SK-N-MC (cell line): ENCODE measurements at regions not wholly inside any gene's neighbourhood (a gene's known extent, or its start where the extent isn't known, plus 50 kb on each side); places are given as distances from the start of the nearest gene placed in this dataset.
"Not testable (repeated sequence)": the region's sequence is repeated elsewhere in the genome, so short reads cannot be mapped to it uniquely, and the experiment has no call there.

Experiments
- DNase-seq: peaks from one replicate; pipeline ENCODE4 v3.0.0-alpha.2; 2011; ENCODE audit warnings: low read depth, low spot score
- H3K27ac ChIP-seq: fragments of 200-600 bp; sonication (generic); 2 replicates; pipeline ENCODE4 v1.5.1; 2016; ENCODE audit warnings: mixed run types
- H3K36me3 ChIP-seq: fragments of 200-600 bp; sonication (generic); 2 replicates; pipeline ENCODE4 v1.6.1; 2017; ENCODE audit warnings: antibody characterized with exemption, low read length, mixed read lengths; ENCODE audit not compliant: insufficient read depth
- H3K4me3 ChIP-seq: fragments of 200-600 bp; sonication (generic); 2 replicates; pipeline ENCODE4 v1.5.1; 2016
- H3K9ac ChIP-seq: fragments of 200-600 bp; sonication (generic); 2 replicates; pipeline ENCODE4 v1.8.0; 2017; ENCODE audit warnings: mixed run types, mixed read lengths; ENCODE audit not compliant: insufficient read length
- H3K9me3 ChIP-seq: fragments of 200-600 bp; sonication (generic); 2 replicates; pipeline ENCODE4 v1.6.1; 2017; ENCODE audit warnings: low read depth, mild to moderate bottlenecking, antibody characterized with exemption, low read length, moderate library complexity, mixed read lengths
- EZH2 ChIP-seq: fragments of 200-600 bp; sonication (generic); IDR thresholded peaks from one replicate; pipeline ENCODE4 v1.6.1; 2017; ENCODE audit warnings: antibody characterized with exemption
- FOXP2 ChIP-seq: optimal IDR thresholded peaks from 2 replicates; pipeline ENCODE3; 2011; ENCODE audit warnings: mild to moderate bottlenecking, moderate library complexity; ENCODE audit not compliant: insufficient read depth; ENCODE audit errors: extremely low read length, control extremely low read depth
- POLR2AphosphoS5 ChIP-seq: IDR thresholded peaks from 2 replicates; pipeline ENCODE4 v1.6.1; 2012; ENCODE audit warnings: mild to moderate bottlenecking, low read depth, low read length, borderline replicate concordance

- no peaks in the 10 kb centered on the region for H3K9me3 ChIP-seq
- no peak for TF ChIP-seq POLR2AphosphoS5
- TF ChIP-seq EZH2, result no peak
- TF ChIP-seq FOXP2, result no peak
- no peak overlapping the region for H3K27ac ChIP-seq
- no peak for DNase-seq
- no peak overlapping the region for H3K4me3 ChIP-seq
- H3K36me3 ChIP-seq, result no peaks in the 10 kb centered on the region
- no peak overlapping the region for H3K9ac ChIP-seq
Measured at GRCh38 chr14:31911160-31911559, 165.9 kb upstream of the ARHGAP5 start.

- H3K9me3 ChIP-seq, result no peaks in the 10 kb centered on the region
- no peak for DNase-seq
- no peak for TF ChIP-seq POLR2AphosphoS5
- TF ChIP-seq EZH2, result no peak
- no peak for TF ChIP-seq FOXP2
- no peak overlapping the region for H3K27ac ChIP-seq
- no peak overlapping the region for H3K4me3 ChIP-seq
- H3K9ac ChIP-seq, result no peak overlapping the region
- H3K36me3 ChIP-seq, result no peaks in the 10 kb centered on the region
Measured at GRCh38 chr14:31913370-31913769, 163.7 kb upstream of the ARHGAP5 start.

GRCh38 chr14:31918289-31918688, 158.8 kb upstream of the ARHGAP5 start:
- H3K36me3 ChIP-seq, H3K27ac ChIP-seq, H3K4me3 ChIP-seq, H3K9ac ChIP-seq, H3K9me3 ChIP-seq, DNase-seq: not testable (repeated sequence)

- no peak overlapping the region for H3K4me3 ChIP-seq
- H3K9me3 ChIP-seq, result no peaks in the 10 kb centered on the region
- no peak overlapping the region for H3K9ac ChIP-seq
- no peaks in the 10 kb centered on the region for H3K36me3 ChIP-seq
- no peak overlapping the region for H3K27ac ChIP-seq
- DNase-seq, result no peak
- TF ChIP-seq FOXP2 (no peak), POLR2AphosphoS5 (no peak), EZH2 (no peak)
Measured at GRCh38 chr14:31920001-31920400, 157.1 kb upstream of the ARHGAP5 start.

DNA sequence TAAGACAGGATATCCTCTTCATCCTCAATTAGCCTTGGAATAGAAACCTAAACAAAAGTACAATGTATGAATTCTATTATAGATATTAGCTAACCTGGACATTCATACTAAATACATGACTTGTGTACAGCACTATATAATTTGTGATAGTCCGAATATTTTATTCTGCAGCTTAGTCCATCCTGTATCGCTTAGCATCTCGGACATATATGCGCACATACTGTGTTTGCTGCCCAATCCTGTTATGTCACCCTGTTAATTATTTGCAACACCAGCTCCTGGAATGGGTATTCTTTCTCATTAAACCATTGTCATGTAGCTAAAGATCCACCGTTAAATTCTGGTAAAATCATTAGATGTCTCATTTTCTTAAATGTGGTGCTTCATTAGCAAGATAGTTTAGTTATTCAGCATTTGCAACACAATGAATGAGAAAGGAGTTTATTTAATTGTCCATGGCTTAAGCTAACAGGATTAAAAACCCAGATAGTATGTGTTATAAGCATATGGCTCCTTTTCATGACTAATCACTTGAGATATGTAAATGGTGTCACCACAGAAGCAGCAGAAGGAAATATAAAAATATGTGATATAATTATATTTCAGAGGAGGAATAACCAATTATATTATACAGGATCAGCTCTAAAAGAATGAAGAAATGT, 156.0 kb upstream of the ARHGAP5 start:
- H3K36me3 ChIP-seq, result no peaks in the 10 kb centered on the region
- TF ChIP-seq FOXP2 (no peak), POLR2AphosphoS5 (no peak), EZH2 (no peak)
- H3K27ac ChIP-seq, result peak overlapping the region; percentile 64; the same call in 1 of the 2 replicates
- H3K9me3 ChIP-seq, result no peaks in the 10 kb centered on the region
- DNase-seq, result peak; percentile 18
- H3K9ac ChIP-seq, result no peak overlapping the region
- H3K4me3 ChIP-seq, result no peak overlapping the region; the same call in 1 of the 2 replicates

DNA sequence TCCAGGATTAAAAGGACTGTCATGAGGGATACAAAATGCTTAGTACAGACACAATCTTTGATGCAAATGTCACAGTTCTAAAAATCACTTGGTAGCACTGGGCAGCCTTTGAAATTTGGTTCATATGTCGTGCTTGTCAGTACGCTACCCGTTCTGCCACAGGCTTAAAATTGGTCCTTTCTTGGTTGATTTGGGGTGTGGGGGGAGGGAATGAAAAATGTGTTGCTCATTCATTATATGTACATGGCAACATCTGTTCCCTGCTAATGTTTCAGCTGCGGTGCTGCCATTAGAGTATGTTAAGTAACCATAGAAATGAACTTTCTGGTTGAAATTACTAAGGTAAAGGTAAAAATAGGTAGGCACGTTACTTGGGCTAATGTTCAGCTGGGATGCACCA, 155.4 kb upstream of the ARHGAP5 start:
- Histone ChIP-seq H3K27ac (peak overlapping the region; percentile 64; the same call in 1 of the 2 replicates), H3K9me3 (no peaks in the 10 kb centered on the region), H3K4me3 (peak overlapping the region; percentile 36; the same call in 1 of the 2 replicates), H3K9ac (no peak overlapping the region), H3K36me3 (no peaks in the 10 kb centered on the region)
- no peak for DNase-seq
- no peak for TF ChIP-seq EZH2

DNA sequence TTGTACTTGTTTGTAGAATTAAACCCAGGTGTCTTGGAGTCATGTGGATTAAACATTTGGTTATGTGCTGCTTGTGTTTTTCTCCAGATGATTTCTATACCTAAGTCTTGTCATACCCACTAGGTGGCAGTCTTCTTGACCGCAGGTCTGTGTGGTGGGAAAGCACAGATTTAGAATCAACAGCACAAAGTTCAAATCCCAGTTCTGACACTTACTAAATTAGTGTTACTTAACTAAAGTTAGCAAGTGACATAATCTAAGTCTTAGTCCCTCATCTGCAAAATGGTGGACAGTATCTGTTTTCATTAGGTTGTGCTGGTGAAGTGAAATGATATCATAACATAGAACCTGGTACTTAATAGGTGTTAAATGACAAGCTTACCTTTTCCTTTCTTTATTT, 151.0 kb upstream of the ARHGAP5 start:
- Histone ChIP-seq H3K27ac (no peak overlapping the region), H3K9ac (no peak overlapping the region), H3K36me3 (no peaks in the 10 kb centered on the region), H3K4me3 (no peak overlapping the region), H3K9me3 (no peaks in the 10 kb centered on the region)
- no peak for TF ChIP-seq POLR2AphosphoS5
- TF ChIP-seq EZH2, result no peak
- TF ChIP-seq FOXP2, result no peak
- DNase-seq, result no peak

DNA sequence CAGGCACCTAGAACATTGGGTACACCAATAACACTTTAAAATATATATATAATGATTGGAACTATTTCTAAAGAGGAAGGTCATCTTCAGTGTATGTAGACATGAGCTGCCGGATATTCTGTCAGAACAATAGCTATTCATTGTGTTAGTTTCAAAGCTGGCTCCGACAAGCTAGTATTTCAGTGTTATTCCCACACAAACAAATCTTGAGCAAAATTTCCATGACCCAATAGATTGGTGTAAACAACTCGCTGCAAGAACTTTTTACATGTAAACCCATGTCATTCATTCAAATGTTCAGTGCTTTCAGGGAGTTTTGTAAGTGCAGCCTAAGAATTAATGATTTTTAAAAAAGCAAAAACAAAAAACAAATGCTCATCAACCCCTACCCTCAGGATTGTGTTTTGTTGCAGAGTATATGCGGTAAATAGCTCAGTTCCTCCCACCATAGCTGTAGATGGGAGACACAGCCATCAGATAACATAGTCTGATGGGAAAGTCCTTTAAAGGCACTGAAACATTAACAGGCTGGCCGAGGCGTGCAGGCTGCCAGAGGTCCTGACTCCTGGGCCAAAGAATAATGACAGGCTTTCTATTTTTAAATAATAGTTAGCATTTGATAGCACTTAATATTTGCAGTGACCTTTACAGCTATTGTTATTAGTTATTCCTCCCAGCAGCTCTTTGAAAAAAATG, 150.3 kb upstream of the ARHGAP5 start:
- TF ChIP-seq EZH2 (no peak), POLR2AphosphoS5 (no peak), FOXP2 (no peak)

GRCh38 chr14:31927348-31927832, 149.7 kb upstream of the ARHGAP5 start:
- DNase-seq, result no peak
- H3K9ac ChIP-seq, result no peak overlapping the region

More for the DNA sequence above, 150.3 kb upstream of the ARHGAP5 start:
- Histone ChIP-seq H3K27ac (no peak overlapping the region), H3K36me3 (no peaks in the 10 kb centered on the region), H3K4me3 (no peak overlapping the region), H3K9ac (no peak overlapping the region), H3K9me3 (no peaks in the 10 kb centered on the region)
- no peak for DNase-seq

More at GRCh38 chr14:31927348-31927832, 149.7 kb upstream of the ARHGAP5 start:
- Histone ChIP-seq H3K9me3 (no peaks in the 10 kb centered on the region), H3K36me3 (no peaks in the 10 kb centered on the region), H3K4me3 (no peak overlapping the region), H3K27ac (no peak overlapping the region)
- no peak for TF ChIP-seq EZH2
- no peak for TF ChIP-seq FOXP2
- TF ChIP-seq POLR2AphosphoS5, result no peak
